GM18508 (cell line): ENCODE measurements at regions not wholly inside any gene's neighbourhood (a gene's known extent, or its start where the extent isn't known, plus 50 kb on each side); places are given as distances from the start of the nearest gene placed in this dataset.
"Not testable (repeated sequence)": the region's sequence is repeated elsewhere in the genome, so short reads cannot be mapped to it uniquely, and the experiment has no call there.

ENCODE experiments used
- ATAC-seq: cut with Tn5 transposase; IDR thresholded peaks from one replicate; pipeline ENCODE4 v1.9.1; 2021; ENCODE audit warnings: moderate number of reproducible peaks; ENCODE audit not compliant: insufficient read depth, unreplicated experiment

DNA sequence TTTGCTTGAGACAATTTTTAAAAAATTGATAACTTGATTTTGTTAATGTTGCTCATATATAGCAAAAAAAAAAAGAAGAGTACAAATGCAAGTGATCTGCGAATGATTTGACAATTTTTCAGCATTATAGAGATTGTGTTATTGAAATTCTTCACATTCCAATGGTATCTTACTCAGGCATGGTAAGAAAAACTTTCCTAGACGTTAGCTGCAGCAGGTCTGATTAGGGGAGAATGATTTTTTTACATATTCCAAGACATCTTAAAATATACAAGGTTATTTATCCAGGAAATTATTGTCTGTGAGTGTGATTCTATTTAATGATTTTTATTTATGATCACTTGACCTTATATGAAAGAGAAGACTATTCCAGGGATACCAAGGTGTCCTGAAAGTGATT lies 361.9 kb downstream of the MAT2B start:
- ATAC-seq = no peak

- no peak for ATAC-seq
These were observed 362.3 kb downstream of the MAT2B start for GRCh38 chr5:163867738-163868137.

DNA sequence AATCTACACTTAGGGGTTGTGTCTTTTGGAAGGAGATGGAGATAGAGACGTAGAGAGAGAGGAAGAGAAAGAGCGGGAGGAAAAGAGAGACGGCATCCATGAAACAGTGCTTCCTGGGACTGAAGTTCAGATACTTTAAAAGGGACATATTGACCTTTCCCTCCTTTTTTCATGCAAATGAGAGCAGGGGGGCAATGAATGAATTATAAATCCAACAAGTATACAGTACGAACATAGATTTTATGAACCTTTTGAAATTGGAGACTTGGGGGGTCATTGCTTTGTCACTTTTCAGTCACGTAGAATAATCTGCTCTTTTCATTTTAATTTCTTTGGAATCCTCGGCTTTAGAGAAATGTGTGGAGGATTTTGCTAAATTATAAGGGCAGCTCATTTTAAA lies 364.2 kb downstream of the MAT2B start:
- ATAC-seq = no peak

DNA sequence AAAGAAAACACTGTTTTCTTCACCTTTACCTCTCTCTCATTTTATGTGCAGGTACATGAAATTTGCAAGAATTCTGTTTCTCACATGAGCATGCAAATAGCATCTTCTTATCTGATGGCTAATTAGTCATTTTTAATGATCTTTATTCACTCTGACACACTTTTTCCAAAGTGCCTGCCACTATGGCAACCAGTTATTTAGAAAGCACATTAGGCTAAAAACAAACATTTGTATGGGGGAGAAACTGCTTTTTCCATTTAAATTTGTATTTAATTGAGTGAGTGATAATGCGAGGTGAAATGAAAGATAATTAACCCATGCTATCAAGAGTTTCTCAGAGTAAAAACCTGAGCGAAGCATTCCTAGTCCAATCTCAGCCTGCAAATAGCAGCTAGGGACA lies 365.0 kb downstream of the MAT2B start:
- no peak for ATAC-seq

DNA sequence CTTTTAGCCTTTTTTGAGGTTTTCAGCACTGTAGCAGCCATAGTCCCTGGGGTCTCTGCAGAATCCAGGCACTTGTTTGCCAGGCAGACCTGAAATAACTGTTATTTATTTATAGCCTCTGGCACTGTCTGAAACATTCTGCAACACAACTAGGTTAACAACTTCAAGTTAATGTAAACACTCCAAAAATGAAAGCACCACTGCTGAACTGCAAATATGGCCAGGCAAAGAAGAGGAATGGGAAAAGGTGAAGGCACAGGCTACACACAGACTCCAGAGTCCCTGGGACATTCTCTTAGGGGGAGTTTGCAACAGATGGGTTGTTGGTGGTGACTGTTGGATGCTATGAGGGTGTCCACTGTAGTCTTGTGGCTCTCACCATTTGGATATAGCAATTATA lies 369.0 kb downstream of the MAT2B start:
- ATAC-seq = no peak

GRCh38 chr5:163874912-163875311 lies 369.5 kb downstream of the MAT2B start:
- not testable (repeated sequence) for ATAC-seq

DNA sequence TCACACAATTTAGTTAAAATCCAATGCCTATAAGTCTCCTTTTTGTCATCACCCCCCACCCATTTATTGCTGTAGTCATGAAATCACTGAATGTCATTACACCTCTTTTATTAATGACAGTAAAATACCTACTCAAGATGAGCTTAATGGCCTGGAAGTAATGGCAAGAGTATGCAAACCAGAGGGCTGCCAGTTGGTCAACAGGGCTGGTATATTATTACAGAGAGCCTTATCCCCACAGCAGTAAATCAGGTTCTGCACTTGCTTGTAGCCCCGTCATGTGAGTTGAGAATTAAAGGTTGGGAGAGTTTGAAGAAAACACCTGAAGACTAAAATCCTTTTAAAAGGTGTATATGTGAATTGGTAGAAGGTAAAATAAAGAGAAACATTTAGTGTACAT lies 372.4 kb downstream of the MAT2B start:
- no peak for ATAC-seq

DNA sequence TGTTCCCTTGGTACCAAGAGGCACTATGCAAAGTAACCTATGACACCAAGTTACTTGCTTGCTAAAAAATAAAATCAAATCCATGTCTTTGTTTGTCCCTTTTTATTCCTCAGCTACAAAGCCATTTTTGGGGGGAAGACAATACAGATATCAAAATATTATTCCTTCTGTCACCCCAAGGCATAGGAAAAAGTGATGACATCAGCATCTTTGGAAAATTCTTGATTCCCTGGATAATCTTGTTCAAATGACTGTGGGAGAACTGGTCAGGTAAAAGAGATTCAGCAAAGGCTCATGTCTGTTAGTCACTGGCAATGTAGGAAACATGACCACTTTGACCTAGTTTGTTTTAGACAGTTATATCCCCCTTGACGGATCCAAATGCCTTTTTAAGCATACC lies 373.1 kb downstream of the MAT2B start:
- no peak for ATAC-seq

- no peak for ATAC-seq
These were observed 374.9 kb downstream of the MAT2B start for GRCh38 chr5:163880302-163880701.

DNA sequence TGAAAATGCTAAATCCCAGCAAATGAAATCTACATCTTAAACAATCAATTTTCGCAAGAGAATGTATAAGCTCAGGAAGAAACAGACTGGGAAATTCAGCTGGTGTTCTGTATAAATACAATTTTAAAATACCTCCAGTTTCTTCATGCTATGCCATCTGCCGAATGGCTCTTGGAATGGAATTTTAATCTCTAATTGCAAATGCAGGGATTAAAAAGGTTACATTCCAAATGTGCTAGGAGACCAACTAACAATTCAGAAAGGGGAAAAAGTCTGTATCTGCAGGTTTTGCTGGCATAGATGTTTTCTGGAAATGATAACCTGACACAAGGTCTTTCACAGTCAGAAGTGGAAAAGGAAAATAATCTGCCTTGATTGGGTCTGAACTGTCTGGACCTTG lies 379.7 kb downstream of the MAT2B start:
- no peak for ATAC-seq

DNA sequence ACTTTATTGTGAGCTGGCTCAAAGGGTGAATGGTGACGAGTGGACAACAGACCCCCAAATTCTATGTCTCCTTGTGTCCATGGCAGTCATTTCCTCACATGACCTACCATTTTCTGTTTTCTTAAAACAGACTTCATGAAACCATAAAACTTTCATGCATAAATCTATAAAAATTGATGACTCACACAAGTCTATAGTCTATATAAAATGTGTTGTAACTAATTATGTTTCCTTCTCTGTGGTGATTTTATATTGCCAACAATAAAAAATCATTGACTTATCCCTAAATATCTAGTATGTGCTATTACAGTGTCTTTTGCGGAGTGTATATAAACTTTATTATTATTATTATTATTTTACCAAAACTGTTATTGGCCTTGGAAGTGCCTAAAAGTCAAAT lies 382.4 kb downstream of the MAT2B start:
- no peak for ATAC-seq

GRCh38 chr5:163888366-163888765 lies 382.9 kb downstream of the MAT2B start:
- no peak for ATAC-seq

- no peak for ATAC-seq
These were observed 383.9 kb downstream of the MAT2B start for GRCh38 chr5:163889369-163889768.

DNA sequence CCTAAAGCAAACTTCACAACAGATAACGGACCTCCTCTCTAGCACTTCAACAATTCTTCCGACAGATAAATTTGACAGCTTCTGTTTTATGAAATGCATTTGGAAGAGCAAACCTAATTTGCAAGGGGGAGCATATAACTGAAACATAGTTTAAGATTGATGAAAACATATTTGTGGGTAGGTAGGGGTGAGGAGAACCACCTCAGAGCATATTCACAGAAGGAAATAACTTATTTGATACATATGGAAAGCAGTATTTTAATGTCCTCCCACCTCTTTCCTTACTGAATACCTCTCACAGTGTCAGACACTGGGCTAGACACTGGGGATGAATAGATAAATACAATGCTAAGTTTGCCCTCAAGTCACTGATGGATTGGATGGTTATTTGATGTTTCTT lies 384.8 kb downstream of the MAT2B start:
- no peak for ATAC-seq

GRCh38 chr5:163893281-163893680 lies 387.9 kb downstream of the MAT2B start:
- ATAC-seq = no peak

- no peak for ATAC-seq
These were observed 389.2 kb downstream of the MAT2B start for GRCh38 chr5:163894645-163895044.

DNA sequence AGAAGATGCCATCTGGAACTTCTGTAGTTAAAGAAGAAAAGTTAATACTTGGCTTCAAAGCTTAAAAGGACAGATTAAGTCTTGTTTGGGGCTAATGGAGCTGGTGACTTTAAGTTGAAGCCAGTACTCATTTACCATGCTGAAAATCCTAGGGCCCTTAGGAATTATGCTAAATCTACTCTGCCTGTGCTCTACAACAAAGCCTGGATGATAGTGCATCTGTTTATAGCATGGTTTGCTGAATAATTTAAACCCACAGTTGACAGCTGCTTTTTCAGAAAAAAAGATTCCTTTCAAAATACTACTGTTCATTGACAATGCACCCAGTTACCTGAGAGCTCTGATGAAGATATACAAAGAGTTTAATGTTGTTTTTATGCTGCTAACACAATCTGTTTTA lies 393.5 kb downstream of the MAT2B start:
- no peak for ATAC-seq

- ATAC-seq = not testable (repeated sequence)
These were observed 402.4 kb downstream of the MAT2B start for GRCh38 chr5:163907783-163908182.

GRCh38 chr5:163908253-163908652 lies 402.8 kb downstream of the MAT2B start:
- ATAC-seq = no peak

DNA sequence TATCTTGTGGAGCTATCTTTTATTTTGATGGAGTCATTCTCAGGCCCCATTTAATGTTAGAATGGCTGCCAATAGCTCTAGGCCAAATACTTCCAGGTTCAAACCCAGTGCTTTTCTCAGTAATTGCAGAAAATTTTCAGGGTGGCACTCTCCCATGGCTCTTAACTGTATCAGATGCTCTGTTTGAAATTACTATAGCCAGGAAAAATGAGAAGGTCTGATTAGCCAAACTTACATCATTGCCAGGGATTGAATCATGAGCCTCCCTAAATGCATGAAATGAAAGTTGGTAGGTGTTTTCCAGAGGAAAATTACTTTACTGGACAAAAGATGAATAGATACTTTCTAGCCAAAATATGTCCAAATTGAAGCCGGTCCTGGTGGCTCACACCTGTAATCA lies 404.8 kb downstream of the MAT2B start:
- ATAC-seq = no peak

- no peak for ATAC-seq
These were observed 406.6 kb downstream of the MAT2B start for GRCh38 chr5:163912046-163912445.

DNA sequence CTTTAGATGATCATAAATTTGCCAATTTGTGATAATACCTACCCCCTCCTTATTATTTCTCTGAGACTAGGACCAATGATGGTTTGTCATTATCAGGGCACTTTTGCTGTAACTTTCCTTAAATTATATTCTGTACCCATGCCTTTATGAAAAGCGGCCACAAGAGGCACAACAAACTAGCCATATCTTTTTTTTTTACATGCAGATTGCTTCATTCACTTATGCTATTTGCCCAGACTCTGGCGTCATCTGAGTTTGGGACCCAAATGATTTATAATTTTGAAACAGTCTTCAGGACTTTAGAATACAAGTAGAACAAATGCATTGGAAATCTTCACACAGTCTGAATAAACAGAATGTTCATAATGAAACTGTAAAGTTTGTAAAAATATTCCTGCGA lies 408.1 kb downstream of the MAT2B start:
- ATAC-seq = no peak

DNA sequence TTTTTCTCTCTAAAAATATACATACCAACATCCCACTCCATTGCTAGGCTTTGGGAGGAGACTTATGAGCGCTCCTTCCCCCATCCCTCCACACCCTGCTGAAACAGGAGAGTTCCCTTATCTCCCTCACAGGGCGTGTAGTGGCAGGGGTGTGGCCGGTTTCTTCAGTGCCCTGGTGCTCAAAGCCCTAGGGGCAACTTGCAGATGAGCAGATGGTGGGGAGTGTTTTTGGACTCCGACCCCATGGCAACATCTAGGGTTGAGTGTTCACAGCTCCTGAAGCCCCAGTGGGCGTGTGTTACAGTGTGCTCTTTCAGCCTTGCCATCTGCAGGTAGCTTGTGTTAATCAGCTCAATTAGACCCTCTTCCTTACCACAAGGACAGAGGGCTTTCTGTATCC lies 409.5 kb downstream of the MAT2B start:
- no peak for ATAC-seq
